Esophagus mucosa (tissue), 1 donor: ENCODE measurements at regions not wholly inside any gene's neighbourhood (a gene's known extent, or its start where the extent isn't known, plus 50 kb on each side); places are given as distances from the start of the nearest gene placed in this dataset.
"Not testable (repeated sequence)": the region's sequence is repeated elsewhere in the genome, so short reads cannot be mapped to it uniquely, and the experiment has no call there.

Experiments
- ATAC-seq: fragments of 200-7000 bp; cut with Tn5 transposase; one replicate; pipeline ENCODE4 v1.9.1; 2020
- donor health status: DM: yes; HTN: yes; CAD: no.

GRCh38 chr10:42187501-42188195 is 450.7 kb downstream of the ZNF33B start:
- not testable (repeated sequence) for ATAC-seq

GRCh38 chr10:42177793-42178689 is 460.3 kb downstream of the ZNF33B start:
- ATAC-seq: not testable (repeated sequence)

- ATAC-seq: no peak
These were observed 461.1 kb downstream of the ZNF33B start for GRCh38 chr10:42177077-42177792.

- ATAC-seq: no peak
These were observed 487.8 kb downstream of the ZNF33B start for GRCh38 chr10:42150428-42151061.

GRCh38 chr10:42149722-42150427 is 488.5 kb downstream of the ZNF33B start:
- no peak for ATAC-seq

GRCh38 chr10:42149027-42149700 is 489.2 kb downstream of the ZNF33B start:
- ATAC-seq: no peak

GRCh38 chr10:42146165-42146564 is 492.2 kb downstream of the ZNF33B start:
- not testable (repeated sequence) for ATAC-seq

- ATAC-seq: not testable (repeated sequence)
These were observed 500.3 kb downstream of the ZNF33B start for GRCh38 chr10:42138023-42138422.

- ATAC-seq: no peak
These were observed 525.3 kb downstream of the ZNF33B start for GRCh38 chr10:42113158-42113450.

- ATAC-seq: no peak
These were observed 525.8 kb downstream of the ZNF33B start for GRCh38 chr10:42112331-42113157.

- no peak for ATAC-seq
These were observed 526.6 kb downstream of the ZNF33B start for GRCh38 chr10:42111661-42112330.

GRCh38 chr10:42111076-42111475 is 527.3 kb downstream of the ZNF33B start:
- ATAC-seq: no peak
